ENCODE measurements at regions not wholly inside any gene's neighbourhood (a gene's known extent, or its start where the extent isn't known, plus 50 kb on each side); places are given as distances from the start of the nearest gene placed in this dataset.

GRCh38 chr13:80906860-80907259, 565.9 kb upstream of the SPRY2 start:
- H3K27me3 ChIP-seq (ENCODE audit: control insufficient read depth, insufficient read depth, low read length) = no peaks in the 10 kb centered on the region
- FAIRE-seq (no peak), DNase-seq (no peak)
- intact Hi-C loops (cut with DNase I) = no loop called here
- H3K9ac ChIP-seq (ENCODE audit: low read length in 3 of 3) = no peak overlapping the region
- H3K9me3 ChIP-seq (ENCODE audit: control insufficient read depth in 2 of 3, insufficient read depth in 1 of 3, low read length in 3 of 3) = no peaks in the 10 kb centered on the region
- no peak for TF ChIP-seq CTCF (IDR thresholded peaks at IDR 0.05; ENCODE audit: borderline replicate concordance, extremely low read depth, insufficient read depth)
- H3K4me3 ChIP-seq (ENCODE audit: low read length in 3 of 3) = no peak overlapping the region
- no peak overlapping the region for H3K27ac ChIP-seq (ENCODE audit: low read depth in 2 of 2, low read length in 2 of 2)
- H3K36me3 ChIP-seq (ENCODE audit: control insufficient read depth in 2 of 3, insufficient read depth in 3 of 3, low read length in 3 of 3) = no peaks in the 10 kb centered on the region
- no peaks in the 10 kb centered on the region for H3K4me1 ChIP-seq (ENCODE audit: control insufficient read depth in 2 of 3, insufficient read depth in 2 of 3, low read depth in 1 of 3, low read length in 3 of 3)

GRCh38 chr13:80904386-80904785, 563.5 kb upstream of the SPRY2 start:
- FAIRE-seq (no peak), DNase-seq (no peak)

GRCh38 chr13:80903911-80904310, 563.0 kb upstream of the SPRY2 start:
- TF ChIP-seq CTCF (IDR thresholded peaks at IDR 0.05; ENCODE audit: borderline replicate concordance, extremely low read depth, insufficient read depth) = no peak
- DNase-seq (no peak), FAIRE-seq (no peak)
- Histone ChIP-seq H3K36me3 (ENCODE audit: control insufficient read depth in 2 of 3, insufficient read depth in 3 of 3, low read length in 3 of 3) (no peaks in the 10 kb centered on the region), H3K4me3 (ENCODE audit: low read length in 3 of 3) (no peak overlapping the region), H3K4me1 (ENCODE audit: control insufficient read depth in 2 of 3, insufficient read depth in 2 of 3, low read depth in 1 of 3, low read length in 3 of 3) (no peaks in the 10 kb centered on the region), H3K9me3 (ENCODE audit: control insufficient read depth in 2 of 3, insufficient read depth in 1 of 3, low read length in 3 of 3) (no peaks in the 10 kb centered on the region), H3K9ac (ENCODE audit: low read length in 3 of 3) (no peak overlapping the region), H3K27ac (ENCODE audit: low read depth in 2 of 2, low read length in 2 of 2) (no peak overlapping the region), H3K27me3 (ENCODE audit: control insufficient read depth, insufficient read depth, low read length) (no peaks in the 10 kb centered on the region)
- intact Hi-C loops (cut with DNase I) = no loop called here

More at GRCh38 chr13:80904386-80904785, 563.5 kb upstream of the SPRY2 start:
- intact Hi-C loops (cut with DNase I) = no loop called here
- Histone ChIP-seq H3K36me3 (ENCODE audit: control insufficient read depth in 2 of 3, insufficient read depth in 3 of 3, low read length in 3 of 3) (no peaks in the 10 kb centered on the region), H3K9me3 (ENCODE audit: control insufficient read depth in 2 of 3, insufficient read depth in 1 of 3, low read length in 3 of 3) (no peaks in the 10 kb centered on the region), H3K27me3 (ENCODE audit: control insufficient read depth, insufficient read depth, low read length) (no peaks in the 10 kb centered on the region), H3K9ac (ENCODE audit: low read length in 3 of 3) (no peak overlapping the region), H3K4me3 (ENCODE audit: low read length in 3 of 3) (no peak overlapping the region), H3K4me1 (ENCODE audit: control insufficient read depth in 2 of 3, insufficient read depth in 2 of 3, low read depth in 1 of 3, low read length in 3 of 3) (no peaks in the 10 kb centered on the region), H3K27ac (ENCODE audit: low read depth in 2 of 2, low read length in 2 of 2) (no peak overlapping the region)
- TF ChIP-seq CTCF (IDR thresholded peaks at IDR 0.05; ENCODE audit: borderline replicate concordance, extremely low read depth, insufficient read depth) = no peak

- Histone ChIP-seq H3K9ac (ENCODE audit: low read length in 3 of 3) (no peak overlapping the region), H3K27ac (ENCODE audit: low read depth in 2 of 2, low read length in 2 of 2) (no peak overlapping the region), H3K27me3 (ENCODE audit: control insufficient read depth, insufficient read depth, low read length) (no peaks in the 10 kb centered on the region), H3K9me3 (ENCODE audit: control insufficient read depth in 2 of 3, insufficient read depth in 1 of 3, low read length in 3 of 3) (no peaks in the 10 kb centered on the region), H3K36me3 (ENCODE audit: control insufficient read depth in 2 of 3, insufficient read depth in 3 of 3, low read length in 3 of 3) (no peaks in the 10 kb centered on the region), H3K4me3 (ENCODE audit: low read length in 3 of 3) (no peak overlapping the region), H3K4me1 (ENCODE audit: control insufficient read depth in 2 of 3, insufficient read depth in 2 of 3, low read depth in 1 of 3, low read length in 3 of 3) (no peaks in the 10 kb centered on the region)
- intact Hi-C loops (cut with DNase I) = no loop called here
- FAIRE-seq = no peak
- no peak for DNase-seq
- TF ChIP-seq CTCF (IDR thresholded peaks at IDR 0.05; ENCODE audit: borderline replicate concordance, extremely low read depth, insufficient read depth) = no peak
Observed at GRCh38 chr13:80901530-80901929, 560.6 kb upstream of the SPRY2 start.
